WTC11 (cell line): ENCODE measurements at regions not wholly inside any gene's neighbourhood (a gene's known extent, or its start where the extent isn't known, plus 50 kb on each side); places are given as distances from the start of the nearest gene placed in this dataset.

Experiments
- ATAC-seq: fragments of 200-7000 bp; cut with Tn5 transposase; 2 replicates; pipeline ENCODE4 v1.10.0; 2021; ENCODE audit warnings: mild to moderate bottlenecking, moderate library complexity
- CTCF ChIA-PET: fragments of 300-600 bp; sonication (Branson Sonifier 250); formaldehyde crosslinking; loops from one replicate; lab custom pipeline; 2021; ENCODE audit warnings: antibody characterized with exemption; lab: Charles Lee
- POLR2A ChIA-PET: fragments of 350-600 bp; sonication (Branson Sonifier 250); formaldehyde crosslinking; loops from one replicate; lab custom pipeline; 2021; ENCODE audit warnings: antibody characterized with exemption; lab: Charles Lee
- DNase-seq: peaks from one replicate; pipeline ENCODE4 v3.0.0; 2021; ENCODE audit warnings: low spot score
- H3K27ac Mint-ChIP-seq: 2 replicates; pipeline ENCODE4 v1.8.0; 2021; ENCODE audit warnings: mixed read lengths
- H3K27me3 Mint-ChIP-seq: 2 replicates; pipeline ENCODE4 v1.8.0; 2021; ENCODE audit warnings: low read depth, mild to moderate bottlenecking, moderate library complexity, mixed read lengths
- H3K36me3 Mint-ChIP-seq: 2 replicates; pipeline ENCODE4 v1.8.0; 2021; ENCODE audit warnings: mixed read lengths
- H3K4me1 Mint-ChIP-seq: 2 replicates; pipeline ENCODE4 v1.8.0; 2022; ENCODE audit warnings: mixed read lengths
- H3K4me3 Mint-ChIP-seq: 2 replicates; pipeline ENCODE4 v1.8.0; 2021; ENCODE audit warnings: mild to moderate bottlenecking, moderate library complexity, mixed read lengths
- H3K9me3 Mint-ChIP-seq: 2 replicates; pipeline ENCODE4 v1.8.0; 2021; ENCODE audit warnings: mixed read lengths
- ELF4 ChIP-seq: sonication (generic); formaldehyde crosslinking; IDR thresholded peaks from 2 replicates; pipeline ENCODE4 v1.8.1; 2022; ENCODE audit warnings: low read depth, mild to moderate bottlenecking, moderate library complexity, missing genetic modification reagents
- FOXJ3 ChIP-seq: sonication (generic); formaldehyde crosslinking; IDR thresholded peaks from 2 replicates; pipeline ENCODE4 v1.9.0; 2021; ENCODE audit warnings: missing genetic modification reagents, mild to moderate bottlenecking, borderline replicate concordance
- GTF2I ChIP-seq: fragments of 250-450 bp; sonication (Bioruptor Pico); conservative IDR thresholded peaks from 2 replicates; pipeline ENCODE4 v1.4.0; 2021; ENCODE audit warnings: mild to moderate bottlenecking
- IRF2 ChIP-seq: sonication (generic); formaldehyde crosslinking; IDR thresholded peaks from 2 replicates; pipeline ENCODE4 v1.8.0; 2022; ENCODE audit warnings: low read depth, missing genetic modification reagents, borderline replicate concordance
- KAT7 ChIP-seq: sonication (generic); formaldehyde crosslinking; IDR thresholded peaks from 2 replicates; pipeline ENCODE4 v1.8.1; 2023; ENCODE audit warnings: missing genetic modification reagents, mild to moderate bottlenecking, borderline replicate concordance
- MXD4 ChIP-seq: fragments of 250-450 bp; sonication (Bioruptor Pico); IDR thresholded peaks from 2 replicates; pipeline ENCODE4 v1.8.0; 2021; ENCODE audit warnings: mild to moderate bottlenecking, moderate library complexity, borderline replicate concordance
- NFYB ChIP-seq: sonication (generic); formaldehyde crosslinking; conservative IDR thresholded peaks from 2 replicates; pipeline ENCODE4 v1.8.0; 2022; ENCODE audit warnings: low read depth, missing genetic modification reagents
- PRDM15 ChIP-seq: sonication (generic); formaldehyde crosslinking; IDR thresholded peaks from 2 replicates; pipeline ENCODE4 v1.8.0; 2022; ENCODE audit warnings: missing genetic modification reagents
- PRRX2 ChIP-seq: fragments of 250-450 bp; sonication (Bioruptor Pico); IDR thresholded peaks from 2 replicates; pipeline ENCODE4 v1.8.0; 2021; ENCODE audit warnings: mild to moderate bottlenecking
- TEAD1 ChIP-seq: sonication (generic); formaldehyde crosslinking; IDR thresholded peaks from 2 replicates; pipeline ENCODE4 v1.8.0; 2022; ENCODE audit warnings: mild to moderate bottlenecking, missing genetic modification reagents
- TEAD4 ChIP-seq: sonication (generic); formaldehyde crosslinking; IDR thresholded peaks from 2 replicates; pipeline ENCODE4 v1.8.0; 2022; ENCODE audit warnings: mild to moderate bottlenecking, missing genetic modification reagents
- TP53 ChIP-seq: sonication (generic); formaldehyde crosslinking; IDR thresholded peaks from 2 replicates; pipeline ENCODE4 v1.8.1; 2023; ENCODE audit warnings: mild to moderate bottlenecking, missing genetic modification reagents
- ZMAT4 ChIP-seq: fragments of 250-450 bp; sonication (Bioruptor Pico); IDR thresholded peaks from 2 replicates; pipeline ENCODE4 v1.9.0; 2021; ENCODE audit warnings: mild to moderate bottlenecking
- ZNF263 ChIP-seq: sonication (generic); formaldehyde crosslinking; IDR thresholded peaks from 2 replicates; pipeline ENCODE4 v1.8.1; 2022; ENCODE audit warnings: low read depth, mild to moderate bottlenecking, moderate library complexity, missing genetic modification reagents
- ZNF317 ChIP-seq: sonication (generic); formaldehyde crosslinking; IDR thresholded peaks from 2 replicates; pipeline ENCODE4 v1.8.1; 2023; ENCODE audit warnings: low read depth, mild to moderate bottlenecking, moderate library complexity, missing genetic modification reagents, borderline replicate concordance
- ZNF396 ChIP-seq: fragments of 250-450 bp; sonication (Bioruptor Pico); IDR thresholded peaks from 2 replicates; pipeline ENCODE4 v1.8.0; 2021; ENCODE audit warnings: mild to moderate bottlenecking, moderate library complexity, borderline replicate concordance
- ZNF416 ChIP-seq: fragments of 250-450 bp; sonication (Bioruptor Pico); IDR thresholded peaks from 2 replicates; pipeline ENCODE4 v1.9.0; 2021; ENCODE audit warnings: mild to moderate bottlenecking, inconsistent platforms
- ZNF532 ChIP-seq: fragments of 250-450 bp; sonication (Bioruptor Pico); IDR thresholded peaks from 2 replicates; pipeline ENCODE4 v1.9.0; 2021; ENCODE audit warnings: mild to moderate bottlenecking, borderline replicate concordance
- ZNF671 ChIP-seq: fragments of 250-450 bp; sonication (Bioruptor Pico); IDR thresholded peaks from 2 replicates; pipeline ENCODE4 v1.8.0; 2021; ENCODE audit warnings: mild to moderate bottlenecking
- TF ChIP-seq, protein P1 (sequence below): fragments of 250-450 bp; sonication (Bioruptor Pico); IDR thresholded peaks from 2 replicates; pipeline ENCODE4 v2.1.2; 2022; ENCODE audit warnings: mild to moderate bottlenecking, moderate library complexity

DNA sequence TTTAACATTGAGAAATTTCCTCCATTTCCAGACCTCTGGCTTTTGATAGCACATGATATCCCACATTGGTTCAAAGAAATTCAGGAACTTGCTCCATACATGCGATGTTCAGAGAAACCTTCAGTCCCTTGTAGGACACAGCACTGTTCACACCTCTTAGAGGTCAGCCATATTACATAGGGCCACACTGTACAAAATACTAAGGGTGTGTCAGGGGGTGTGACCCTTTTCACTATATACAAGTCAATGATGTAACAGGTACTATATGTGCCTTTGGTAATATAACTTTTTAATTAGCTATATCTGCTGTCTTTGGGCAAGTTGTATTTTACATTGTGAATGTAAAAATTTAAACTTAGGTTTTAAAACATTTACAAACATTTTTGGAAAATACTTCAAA lies 505.5 kb downstream of the ENC1 start:
- TF ChIP-seq TEAD4 (no peak), ZNF396 (no peak), ZMAT4 (CRISPR knock-in tag) (no peak), GTF2I (CRISPR knock-in tag) (no peak), ELF4 (CRISPR knock-in tag) (no peak), ZNF416 (CRISPR knock-in tag) (no peak), ZNF263 (no peak), PRDM15 (no peak), ZNF532 (CRISPR knock-in tag) (no peak), IRF2 (CRISPR knock-in tag) (no peak), NFYB (CRISPR knock-in tag) (no peak), FOXJ3 (CRISPR knock-in tag) (no peak), PRRX2 (CRISPR knock-in tag) (no peak), TP53 (no peak), ZNF317 (no peak), KAT7 (no peak), MXD4 (CRISPR knock-in tag) (no peak), TEAD1 (CRISPR knock-in tag) (no peak), ZNF671 (CRISPR knock-in tag) (no peak)
- TF ChIP-seq, protein P1, sequence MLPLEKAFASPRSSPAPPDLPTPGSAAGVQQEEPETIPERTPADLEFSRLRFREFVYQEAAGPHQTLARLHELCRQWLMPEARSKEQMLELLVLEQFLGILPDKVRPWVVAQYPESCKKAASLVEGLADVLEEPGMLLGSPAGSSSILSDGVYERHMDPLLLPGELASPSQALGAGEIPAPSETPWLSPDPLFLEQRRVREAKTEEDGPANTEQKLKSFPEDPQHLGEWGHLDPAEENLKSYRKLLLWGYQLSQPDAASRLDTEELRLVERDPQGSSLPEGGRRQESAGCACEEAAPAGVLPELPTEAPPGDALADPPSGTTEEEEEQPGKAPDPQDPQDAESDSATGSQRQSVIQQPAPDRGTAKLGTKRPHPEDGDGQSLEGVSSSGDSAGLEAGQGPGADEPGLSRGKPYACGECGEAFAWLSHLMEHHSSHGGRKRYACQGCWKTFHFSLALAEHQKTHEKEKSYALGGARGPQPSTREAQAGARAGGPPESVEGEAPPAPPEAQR (CRISPR knock-in tag): no peak
- ATAC-seq (no peak), DNase-seq (no peak)
- no peak overlapping the region for H3K27ac Mint-ChIP-seq
- no peaks in the 10 kb centered on the region for H3K9me3 Mint-ChIP-seq
- H3K36me3 Mint-ChIP-seq: no peaks in the 10 kb centered on the region
- ChIA-PET CTCF (no interaction called here), POLR2A (no interaction called here)
- no peak overlapping the region for H3K4me3 Mint-ChIP-seq
- H3K27me3 Mint-ChIP-seq: no peaks in the 10 kb centered on the region
- peaks cover 11% of the 10 kb centered on the region for H3K4me1 Mint-ChIP-seq
